Kidney (tissue), 13 donors: ENCODE measurements at regions not wholly inside any gene's neighbourhood (a gene's known extent, or its start where the extent isn't known, plus 50 kb on each side); places are given as distances from the start of the nearest gene placed in this dataset.
"Not testable (repeated sequence)": the region's sequence is repeated elsewhere in the genome, so short reads cannot be mapped to it uniquely, and the experiment has no call there.

Experiments
- DNase-seq, 5 donors: peaks; one replicate each; pipeline ENCODE4 v3.0.0-alpha.2; 2013 to 2020
- FAIRE-seq: peaks from 2 replicates; lab custom pipeline; 2012; peaks lifted over from hg19 to GRCh38; lab: Jason Lieb, UNC
- H3K27ac ChIP-seq, 2 donors: one replicate each; pipeline ENCODE4 v1.7.0; 2013; ENCODE audit warnings: low read depth in 2 of 2, low read length in 2 of 2, inconsistent platforms in 1 of 2
- H3K27me3 ChIP-seq: one replicate; pipeline ENCODE4 v1.7.1; 2013; ENCODE audit warnings: low read length, inconsistent platforms; ENCODE audit not compliant: control insufficient read depth, insufficient read depth
- H3K36me3 ChIP-seq, 3 donors: one replicate each; pipeline versions ENCODE4 v1.7.0 to v1.7.1; 2013; ENCODE audit warnings: low read length in 3 of 3, control low read depth in 1 of 3, inconsistent platforms in 1 of 3; ENCODE audit not compliant: insufficient read depth in 3 of 3, control insufficient read depth in 2 of 3
- H3K4me1 ChIP-seq, 3 donors: one replicate each; pipeline versions ENCODE4 v1.7.0 to v1.7.1; 2013; ENCODE audit warnings: low read length in 3 of 3, inconsistent platforms in 1 of 3, low read depth in 1 of 3; ENCODE audit not compliant: control insufficient read depth in 2 of 3, insufficient read depth in 2 of 3
- H3K4me3 ChIP-seq, 3 donors: one replicate each; pipeline versions ENCODE4 v1.7.0 to v1.8.1; 2013; ENCODE audit warnings: low read length in 3 of 3, control low read depth in 1 of 3, inconsistent platforms in 1 of 3
- H3K9ac ChIP-seq, 3 donors: one replicate each; pipeline versions ENCODE4 v1.7.0 to v1.7.1; 2013; ENCODE audit warnings: low read length in 3 of 3, control low read depth in 1 of 3, inconsistent platforms in 1 of 3
- H3K9me3 ChIP-seq, 3 donors: one replicate each; pipeline versions ENCODE4 v1.7.0 to v1.7.1; 2013; ENCODE audit warnings: low read length in 3 of 3, control low read depth in 1 of 3, inconsistent platforms in 1 of 3; ENCODE audit not compliant: control insufficient read depth in 2 of 3, insufficient read depth in 1 of 3
- intact Hi-C: fragments of 100-400 bp; cut with DNase I; formaldehyde crosslinking; loops from one replicate; pipeline ENCODE4 v1.11.1; 2022
- TF ChIP-seq, protein P1 (sequence below): IDR thresholded peaks from 3 replicates; pipeline ENCODE4 v1.5.1; 2012; ENCODE audit warnings: mild to moderate bottlenecking, moderate library complexity, borderline replicate concordance; ENCODE audit not compliant: insufficient read depth; ENCODE audit errors: extremely low read depth
- donor health status: control.
- donor health status: control.
- donor health status: control.
- donor health status: control.
- donor health status: control.
- donor health status: DM: yes; HTN: yes; CAD: no.
- donor health status: Normal renal cell carcinoma (clear cell type).

DNA sequence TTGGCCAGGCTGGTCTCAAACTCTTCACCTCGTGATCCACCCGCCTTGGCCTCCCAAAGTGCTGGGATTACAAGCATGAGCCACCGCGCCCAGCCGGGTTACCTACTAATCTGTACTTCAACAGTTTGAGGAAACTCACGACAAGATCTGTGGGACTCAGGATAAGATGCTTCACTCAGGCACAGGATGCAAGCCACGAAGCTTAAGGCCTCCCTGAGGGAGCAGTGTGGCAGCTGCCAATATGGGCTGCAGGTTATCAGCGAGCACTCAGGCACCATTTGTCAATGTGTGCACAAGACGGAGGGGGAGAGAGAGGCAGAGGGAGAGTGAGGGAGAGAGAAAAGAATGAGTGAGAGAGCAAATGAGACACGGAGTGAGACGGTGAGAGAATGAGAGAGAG lies 173.6 kb upstream of the RAB6C start:
- TF ChIP-seq, protein P1, sequence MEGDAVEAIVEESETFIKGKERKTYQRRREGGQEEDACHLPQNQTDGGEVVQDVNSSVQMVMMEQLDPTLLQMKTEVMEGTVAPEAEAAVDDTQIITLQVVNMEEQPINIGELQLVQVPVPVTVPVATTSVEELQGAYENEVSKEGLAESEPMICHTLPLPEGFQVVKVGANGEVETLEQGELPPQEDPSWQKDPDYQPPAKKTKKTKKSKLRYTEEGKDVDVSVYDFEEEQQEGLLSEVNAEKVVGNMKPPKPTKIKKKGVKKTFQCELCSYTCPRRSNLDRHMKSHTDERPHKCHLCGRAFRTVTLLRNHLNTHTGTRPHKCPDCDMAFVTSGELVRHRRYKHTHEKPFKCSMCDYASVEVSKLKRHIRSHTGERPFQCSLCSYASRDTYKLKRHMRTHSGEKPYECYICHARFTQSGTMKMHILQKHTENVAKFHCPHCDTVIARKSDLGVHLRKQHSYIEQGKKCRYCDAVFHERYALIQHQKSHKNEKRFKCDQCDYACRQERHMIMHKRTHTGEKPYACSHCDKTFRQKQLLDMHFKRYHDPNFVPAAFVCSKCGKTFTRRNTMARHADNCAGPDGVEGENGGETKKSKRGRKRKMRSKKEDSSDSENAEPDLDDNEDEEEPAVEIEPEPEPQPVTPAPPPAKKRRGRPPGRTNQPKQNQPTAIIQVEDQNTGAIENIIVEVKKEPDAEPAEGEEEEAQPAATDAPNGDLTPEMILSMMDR, result no peak
- no peaks in the 10 kb centered on the region for H3K36me3 ChIP-seq
- FAIRE-seq (no peak), DNase-seq (no peak)
- H3K4me1 ChIP-seq, result no peaks in the 10 kb centered on the region
- no peak overlapping the region for H3K9ac ChIP-seq
- H3K27me3 ChIP-seq, result no peaks in the 10 kb centered on the region
- intact Hi-C loops, result no loop called here
- H3K4me3 ChIP-seq, result no peak overlapping the region
- H3K27ac ChIP-seq, result no peak overlapping the region
- no peaks in the 10 kb centered on the region for H3K9me3 ChIP-seq

DNA sequence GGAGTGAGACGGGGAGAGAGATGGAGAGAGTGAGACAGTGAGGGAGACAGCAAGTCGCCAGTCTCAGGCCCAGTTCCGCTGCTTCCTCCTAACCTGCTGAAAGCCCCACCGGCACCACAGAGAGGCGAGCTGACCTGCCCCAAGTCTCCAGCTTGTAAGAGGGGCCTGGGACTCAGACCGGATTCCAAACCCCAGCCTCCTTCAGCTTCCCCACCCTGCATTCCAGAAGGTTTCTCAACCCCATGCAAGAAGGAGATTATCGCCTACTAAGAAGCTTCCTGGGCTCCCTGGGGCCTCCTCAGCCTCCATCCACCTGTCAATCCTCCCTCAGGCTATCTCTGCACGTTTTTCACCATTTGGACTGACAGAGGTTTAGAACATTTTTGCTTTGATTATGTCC lies 173.1 kb upstream of the RAB6C start:
- Histone ChIP-seq H3K36me3 (no peaks in the 10 kb centered on the region), H3K4me3 (no peak overlapping the region), H3K27me3 (no peaks in the 10 kb centered on the region), H3K9me3 (no peaks in the 10 kb centered on the region), H3K27ac (no peak overlapping the region), H3K4me1 (no peaks in the 10 kb centered on the region), H3K9ac (no peak overlapping the region)
- no peak for DNase-seq
- no peak for FAIRE-seq
- intact Hi-C loops, result no loop called here
- TF ChIP-seq, protein P1, result no peak

DNA sequence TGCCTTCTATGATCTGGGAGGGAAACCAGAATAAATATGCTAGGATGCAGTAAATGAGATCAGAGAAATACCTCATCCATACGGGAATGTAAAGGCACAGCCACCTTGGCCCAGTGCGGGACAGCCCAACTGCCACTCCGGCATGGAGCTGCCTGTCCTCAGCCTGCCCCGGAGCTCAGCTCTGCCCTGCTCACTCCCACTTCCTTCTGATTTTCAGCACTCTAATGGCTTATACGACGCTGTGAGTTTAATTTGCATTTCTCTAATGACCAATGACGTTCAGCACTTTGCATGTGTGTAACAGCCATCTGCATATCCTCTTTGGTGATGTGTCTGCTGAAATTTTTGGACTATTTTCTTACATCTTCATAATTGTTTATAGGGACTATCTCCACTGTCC lies 172.5 kb upstream of the RAB6C start:
- Histone ChIP-seq H3K9me3 (no peaks in the 10 kb centered on the region), H3K4me3 (no peak overlapping the region), H3K27me3 (no peaks in the 10 kb centered on the region), H3K4me1 (no peaks in the 10 kb centered on the region), H3K9ac (no peak overlapping the region), H3K27ac (no peak overlapping the region), H3K36me3 (no peaks in the 10 kb centered on the region)
- TF ChIP-seq, protein P1, result no peak
- DNase-seq (no peak), FAIRE-seq (no peak)
- intact Hi-C loops, result no loop called here

DNA sequence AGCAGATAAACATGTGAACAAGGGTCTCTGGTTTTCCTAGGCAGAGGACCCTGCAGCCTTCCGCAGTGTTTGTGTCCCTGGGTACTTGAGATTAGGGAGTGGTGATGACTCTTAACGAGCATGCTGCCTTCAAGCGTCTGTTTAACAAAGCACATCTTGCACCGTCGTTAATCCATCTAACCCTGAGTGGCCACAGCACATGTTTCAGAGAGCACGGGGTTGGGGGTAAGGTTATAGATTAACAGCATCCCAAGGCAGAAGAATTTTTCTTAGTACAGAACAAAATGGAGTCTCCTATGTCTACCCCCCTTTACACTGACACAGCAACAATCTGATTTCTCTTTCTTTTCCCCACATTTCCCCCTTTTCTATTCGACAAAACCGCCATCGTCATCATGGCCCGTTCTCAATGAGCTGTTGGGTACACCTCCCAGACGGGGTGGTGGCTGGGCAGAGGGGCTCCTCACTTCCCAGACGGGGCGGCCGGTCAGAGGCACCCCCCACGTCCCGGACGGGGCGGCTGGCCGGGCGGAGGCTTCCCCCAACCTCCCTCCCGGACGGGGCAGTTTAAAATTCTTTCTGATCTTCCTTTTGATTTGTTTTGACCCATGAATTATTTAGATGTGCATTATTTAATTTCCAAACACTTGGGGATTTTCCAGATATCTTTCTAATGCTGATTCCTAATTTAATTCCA lies 171.7 kb upstream of the RAB6C start:
- H3K9me3 ChIP-seq, intact Hi-C loops, H3K27ac ChIP-seq, FAIRE-seq, H3K27me3 ChIP-seq, H3K4me1 ChIP-seq, H3K36me3 ChIP-seq, H3K4me3 ChIP-seq, H3K9ac ChIP-seq: not testable (repeated sequence)
- peak in 1 of 5 donors; percentile 40 for DNase-seq
